Endothelial cell of umbilical vein (primary cell): ENCODE measurements at regions not wholly inside any gene's neighbourhood (a gene's known extent, or its start where the extent isn't known, plus 50 kb on each side); places are given as distances from the start of the nearest gene placed in this dataset.

ENCODE experiments used
- CTCF ChIP-seq, 2 donors: IDR thresholded peaks; 1 replicate in 1 of 2; 2 replicates in 1 of 2; pipeline ENCODE4 v1.5.1; 2011; ENCODE audit warnings: low read length in 2 of 2, mild to moderate bottlenecking in 2 of 2, moderate library complexity in 2 of 2, control low read depth in 1 of 2, inconsistent platforms in 1 of 2, low read depth in 1 of 2; ENCODE audit not compliant: insufficient read depth in 1 of 2; ENCODE audit errors: extremely low read depth in 1 of 2
- EZH2 ChIP-seq: IDR thresholded peaks from 2 replicates; pipeline ENCODE4 v1.6.1; 2012; ENCODE audit warnings: borderline replicate concordance, low read depth, mild to moderate bottlenecking, moderate library complexity, low read length, inconsistent platforms; ENCODE audit not compliant: severe bottlenecking
- FOS ChIP-seq: IDR thresholded peaks from 2 replicates; pipeline ENCODE4 v1.6.1; 2011; ENCODE audit warnings: mild to moderate bottlenecking, low read length, moderate library complexity, borderline replicate concordance; ENCODE audit not compliant: insufficient read depth
- MAX ChIP-seq: IDR thresholded peaks from 2 replicates; pipeline ENCODE4 v1.6.1; 2011; ENCODE audit not compliant: insufficient read depth, insufficient read length
- POLR2A ChIP-seq: IDR thresholded peaks from 2 replicates; pipeline ENCODE4 v1.6.1; 2012; ENCODE audit warnings: low read depth, mild to moderate bottlenecking, control low read depth, low read length
- POLR2AphosphoS5 ChIP-seq: IDR thresholded peaks from 2 replicates; pipeline ENCODE4 v1.6.1; 2012; ENCODE audit warnings: low read depth, mild to moderate bottlenecking, control low read depth, low read length, moderate library complexity; ENCODE audit not compliant: insufficient read depth

GRCh38 chr4:10741961-10742699, 57.6 kb upstream of the CLNK start:
- TF ChIP-seq MAX (no peak), POLR2AphosphoS5 (no peak), CTCF (IDR thresholded peaks at IDR 0.05; ENCODE audit: extremely low read depth in 1 of 2, insufficient read depth in 1 of 2, low read depth in 1 of 2, low read length in 2 of 2) (no peak), EZH2 (no peak), FOS (no peak), POLR2A (no peak)
